WTC11 (cell line): ENCODE measurements at regions not wholly inside any gene's neighbourhood (a gene's known extent, or its start where the extent isn't known, plus 50 kb on each side); places are given as distances from the start of the nearest gene placed in this dataset.

ENCODE experiments used
- ATAC-seq: fragments of 200-7000 bp; cut with Tn5 transposase; 2 replicates; pipeline ENCODE4 v1.10.0; 2021; ENCODE audit warnings: mild to moderate bottlenecking, moderate library complexity
- CTCF ChIA-PET: fragments of 300-600 bp; sonication (Branson Sonifier 250); formaldehyde crosslinking; loops from one replicate; lab custom pipeline; 2021; ENCODE audit warnings: antibody characterized with exemption; lab: Charles Lee
- POLR2A ChIA-PET: fragments of 350-600 bp; sonication (Branson Sonifier 250); formaldehyde crosslinking; loops from one replicate; lab custom pipeline; 2021; ENCODE audit warnings: antibody characterized with exemption; lab: Charles Lee
- DNase-seq: peaks from one replicate; pipeline ENCODE4 v3.0.0; 2021; ENCODE audit warnings: low spot score
- H3K27ac Mint-ChIP-seq: 2 replicates; pipeline ENCODE4 v1.8.0; 2021; ENCODE audit warnings: mixed read lengths
- H3K27me3 Mint-ChIP-seq: 2 replicates; pipeline ENCODE4 v1.8.0; 2021; ENCODE audit warnings: low read depth, mild to moderate bottlenecking, moderate library complexity, mixed read lengths
- H3K36me3 Mint-ChIP-seq: 2 replicates; pipeline ENCODE4 v1.8.0; 2021; ENCODE audit warnings: mixed read lengths
- H3K4me1 Mint-ChIP-seq: 2 replicates; pipeline ENCODE4 v1.8.0; 2022; ENCODE audit warnings: mixed read lengths
- H3K4me3 Mint-ChIP-seq: 2 replicates; pipeline ENCODE4 v1.8.0; 2021; ENCODE audit warnings: mild to moderate bottlenecking, moderate library complexity, mixed read lengths
- H3K9me3 Mint-ChIP-seq: 2 replicates; pipeline ENCODE4 v1.8.0; 2021; ENCODE audit warnings: mixed read lengths
- AFF4 ChIP-seq: sonication (generic); formaldehyde crosslinking; IDR thresholded peaks from 2 replicates; pipeline ENCODE4 v1.8.1; 2023; ENCODE audit warnings: mild to moderate bottlenecking, missing genetic modification reagents, borderline replicate concordance
- ATF2 ChIP-seq: sonication (generic); formaldehyde crosslinking; IDR thresholded peaks from 2 replicates; pipeline ENCODE4 v1.8.1; 2022; ENCODE audit warnings: low read depth, missing genetic modification reagents, borderline replicate concordance
- ATF6 ChIP-seq: sonication (generic); formaldehyde crosslinking; IDR thresholded peaks from 2 replicates; pipeline ENCODE4 v1.8.1; 2023; ENCODE audit warnings: mild to moderate bottlenecking, missing genetic modification reagents
- E2F1 ChIP-seq: sonication (generic); formaldehyde crosslinking; IDR thresholded peaks from 2 replicates; pipeline ENCODE4 v1.8.0; 2022; ENCODE audit warnings: mild to moderate bottlenecking, missing genetic modification reagents
- FOXP1 ChIP-seq: sonication (generic); formaldehyde crosslinking; IDR thresholded peaks from 2 replicates; pipeline ENCODE4 v1.8.0; 2022; ENCODE audit warnings: missing genetic modification reagents, mild to moderate bottlenecking, moderate library complexity, borderline replicate concordance
- NR2C2 ChIP-seq: sonication (generic); formaldehyde crosslinking; IDR thresholded peaks from 2 replicates; pipeline ENCODE4 v1.8.0; 2022; ENCODE audit warnings: mild to moderate bottlenecking, missing genetic modification reagents
- PRRX2 ChIP-seq: fragments of 250-450 bp; sonication (Bioruptor Pico); IDR thresholded peaks from 2 replicates; pipeline ENCODE4 v1.8.0; 2021; ENCODE audit warnings: mild to moderate bottlenecking
- USF1 ChIP-seq: sonication (generic); formaldehyde crosslinking; IDR thresholded peaks from 2 replicates; pipeline ENCODE4 v1.8.0; 2022; ENCODE audit warnings: mild to moderate bottlenecking, missing genetic modification reagents
- ZMAT4 ChIP-seq: fragments of 250-450 bp; sonication (Bioruptor Pico); IDR thresholded peaks from 2 replicates; pipeline ENCODE4 v1.9.0; 2021; ENCODE audit warnings: mild to moderate bottlenecking
- ZNF138 ChIP-seq: sonication (generic); formaldehyde crosslinking; conservative IDR thresholded peaks from 2 replicates; pipeline ENCODE4 v1.8.1; 2022; ENCODE audit warnings: mild to moderate bottlenecking, moderate library complexity, missing genetic modification reagents
- ZNF263 ChIP-seq: sonication (generic); formaldehyde crosslinking; IDR thresholded peaks from 2 replicates; pipeline ENCODE4 v1.8.1; 2022; ENCODE audit warnings: low read depth, mild to moderate bottlenecking, moderate library complexity, missing genetic modification reagents
- ZNF281 ChIP-seq: sonication (generic); formaldehyde crosslinking; IDR thresholded peaks from 2 replicates; pipeline ENCODE4 v1.8.0; 2023; ENCODE audit warnings: mild to moderate bottlenecking, missing genetic modification reagents
- ZNF317 ChIP-seq: sonication (generic); formaldehyde crosslinking; IDR thresholded peaks from 2 replicates; pipeline ENCODE4 v1.8.1; 2023; ENCODE audit warnings: low read depth, mild to moderate bottlenecking, moderate library complexity, missing genetic modification reagents, borderline replicate concordance
- ZNF425 ChIP-seq: fragments of 250-450 bp; sonication (Bioruptor Pico); conservative IDR thresholded peaks from 2 replicates; pipeline ENCODE4 v1.9.0; 2021; ENCODE audit warnings: mild to moderate bottlenecking

- TF ChIP-seq ZNF425 (CRISPR knock-in tag) (no peak), NR2C2 (CRISPR knock-in tag) (no peak), ATF2 (CRISPR knock-in tag) (no peak), AFF4 (no peak)
These were observed 688.2 kb downstream of the CETN3 start (continued) for GRCh38 chr5:89721353-89721752.

GRCh38 chr5:89712134-89712700 lies 697.3 kb downstream of the CETN3 start:
- POLR2A ChIA-PET, result no interaction called here
- H3K4me3 Mint-ChIP-seq, result no peak overlapping the region

More at GRCh38 chr5:89712134-89712700, 697.3 kb downstream of the CETN3 start:
- CTCF ChIA-PET, result no interaction called here
- DNase-seq, result no peak
- 0 out of 2 replicates have a peak, but pooled peaks cover 5% of the 10 kb centered on the region for H3K36me3 Mint-ChIP-seq
- peaks cover 13% of the 10 kb centered on the region for H3K9me3 Mint-ChIP-seq
- no peak for ATAC-seq
- no peak overlapping the region for H3K27ac Mint-ChIP-seq
- no peaks in the 10 kb centered on the region for H3K27me3 Mint-ChIP-seq
- H3K4me1 Mint-ChIP-seq, result peaks cover 33% of the 10 kb centered on the region
- TF ChIP-seq E2F1 (CRISPR knock-in tag) (no peak), ZNF263 (CRISPR knock-in tag) (no peak), ZMAT4 (CRISPR knock-in tag) (no peak), ZNF317 (CRISPR knock-in tag) (no peak), FOXP1 (no peak), ZNF138 (CRISPR knock-in tag) (no peak), ATF6 (CRISPR knock-in tag) (no peak), USF1 (CRISPR knock-in tag) (no peak), ZNF281 (CRISPR knock-in tag) (no peak), PRRX2 (CRISPR knock-in tag) (no peak)
